H1 (cell line): ENCODE measurements at regions not wholly inside any gene's neighbourhood (a gene's known extent, or its start where the extent isn't known, plus 50 kb on each side); places are given as distances from the start of the nearest gene placed in this dataset.

Experiments
- CTCF ChIA-PET: fragments of 300-600 bp; sonication (Branson Sonifier 250); formaldehyde crosslinking; loops from one replicate; lab custom pipeline; 2021; ENCODE audit not compliant: partially characterized antibody; lab: Charles Lee
- POLR2A ChIA-PET: fragments of 300-600 bp; sonication (Branson Sonifier 250); formaldehyde crosslinking; loops from one replicate; lab custom pipeline; 2021; ENCODE audit warnings: inconsistent platforms; ENCODE audit not compliant: partially characterized antibody; lab: Charles Lee
- DNase-seq, 2 experiments: peaks; one replicate each; pipeline versions ENCODE4 v3.0.0 to v3.0.0-alpha.2; 2010 to 2022; ENCODE audit warnings: low spot score in 2 of 2, low read depth in 1 of 2, mixed read lengths in 1 of 2
- FAIRE-seq: peaks from 2 replicates; lab custom pipeline; 2011; peaks lifted over from hg19 to GRCh38; lab: Jason Lieb, UNC
- H2AFZ ChIP-seq: 2 replicates; pipeline ENCODE4 v1.8.1; 2012; ENCODE audit warnings: low read length, inconsistent platforms
- H2AK5ac ChIP-seq: 2 replicates; pipeline ENCODE4 v1.6.1; 2013; ENCODE audit warnings: low read depth, low read length
- H2BK120ac ChIP-seq: replicated peaks from 2 replicates; pipeline ENCODE3; 2013; ENCODE audit warnings: low read depth, low read length, inconsistent platforms
- H2BK12ac ChIP-seq: 2 replicates; pipeline ENCODE4 v1.6.1; 2013; ENCODE audit warnings: low read depth, low read length
- H2BK15ac ChIP-seq: 2 replicates; pipeline ENCODE4 v1.6.1; 2013; ENCODE audit warnings: low read length
- H2BK20ac ChIP-seq: 2 replicates; pipeline ENCODE4 v1.6.1; 2013; ENCODE audit warnings: low read length
- H2BK5ac ChIP-seq: 2 replicates; pipeline ENCODE4 v1.6.1; 2013; ENCODE audit warnings: low read depth, low read length
- H3K14ac ChIP-seq: 2 replicates; pipeline ENCODE4 v1.6.1; 2013; ENCODE audit warnings: inconsistent platforms; ENCODE audit not compliant: insufficient read length
- H3K18ac ChIP-seq: 2 replicates; pipeline ENCODE4 v1.6.1; 2013; ENCODE audit warnings: low read length; ENCODE audit errors: extremely low read depth
- H3K23ac ChIP-seq: 2 replicates; pipeline ENCODE4 v1.6.1; 2013; ENCODE audit warnings: inconsistent platforms; ENCODE audit not compliant: insufficient read length
- H3K23me2 ChIP-seq: 2 replicates; pipeline ENCODE4 v1.6.1; 2013; ENCODE audit warnings: low read depth, low read length
- H3K27ac ChIP-seq: 2 replicates; pipeline ENCODE4 v1.6.1; 2011; ENCODE audit warnings: low read depth, low read length, inconsistent platforms
- H3K27me3 ChIP-seq, 4 experiments: replicated peaks in 1 of 4; 1 replicate in 1 of 4; 2 replicates in 3 of 4; pipeline versions ENCODE4 v1.6.1 to v1.8.1; 2011 to 2013; ENCODE audit warnings: low read length in 3 of 4, mild to moderate bottlenecking in 3 of 4, inconsistent platforms in 2 of 4, mixed read lengths in 2 of 4, moderate library complexity in 1 of 4; ENCODE audit not compliant: control insufficient read depth in 3 of 4, insufficient read depth in 3 of 4; ENCODE audit errors: extremely low read depth in 1 of 4
- H3K36me3 ChIP-seq, 4 experiments: 2 replicates each; pipeline versions ENCODE4 v1.6.1 to v1.8.1; 2011 to 2013; ENCODE audit warnings: mild to moderate bottlenecking in 4 of 4, low read length in 3 of 4, moderate library complexity in 2 of 4, control low read depth in 1 of 4, inconsistent platforms in 1 of 4; ENCODE audit not compliant: insufficient read depth in 4 of 4, control insufficient read depth in 2 of 4
- H3K4ac ChIP-seq: replicated peaks from 2 replicates; pipeline ENCODE3; 2013; ENCODE audit warnings: low read length, low read depth, mixed read lengths, inconsistent platforms; ENCODE audit not compliant: insufficient read length
- H3K4me1 ChIP-seq, 4 experiments: replicated peaks in 1 of 4; 1 replicate in 1 of 4; 2 replicates in 3 of 4; pipeline versions ENCODE4 v1.6.1 to v1.8.1; 2011 to 2013; ENCODE audit warnings: low read length in 3 of 4, inconsistent platforms in 2 of 4, mixed read lengths in 1 of 4; ENCODE audit not compliant: insufficient read depth in 4 of 4, control insufficient read depth in 3 of 4
- H3K4me2 ChIP-seq, 2 experiments: 2 replicates each; pipeline versions ENCODE4 v1.6.1 to v1.8.1; 2011 to 2013; ENCODE audit warnings: low read depth in 2 of 2, low read length in 2 of 2, control low read depth in 1 of 2, inconsistent platforms in 1 of 2, mild to moderate bottlenecking in 1 of 2; ENCODE audit not compliant: insufficient read depth in 1 of 2
- H3K4me3 ChIP-seq, 4 experiments: fragments of 200-600, 300-600 bp in 1 of 4; sonication (generic), shearing (Covaris generic), sonication (Bioruptor Twin) in 1 of 4; 2 replicates each; pipeline versions ENCODE4 v1.5.1 to v1.8.1; 2011 to 2016; ENCODE audit warnings: low read length in 4 of 4, low read depth in 3 of 4, control low read depth in 2 of 4, inconsistent platforms in 2 of 4, mild to moderate bottlenecking in 2 of 4, mixed read lengths in 1 of 4, moderate library complexity in 1 of 4; ENCODE audit not compliant: insufficient read depth in 2 of 4; ENCODE audit errors: extremely low read depth in 1 of 4
- H3K56ac ChIP-seq: replicated peaks from 2 replicates; pipeline ENCODE3; 2013; ENCODE audit warnings: low read depth, mild to moderate bottlenecking, mixed read lengths, low read length, inconsistent platforms; ENCODE audit not compliant: insufficient read length
- H3K79me1 ChIP-seq: 2 replicates; pipeline ENCODE4 v1.6.1; 2013; ENCODE audit warnings: low read depth, low read length, control low read depth
- H3K79me2 ChIP-seq, 2 experiments: 2 replicates each; pipeline versions ENCODE4 v1.6.1 to v1.8.1; 2012 to 2013; ENCODE audit warnings: low read length in 2 of 2, mild to moderate bottlenecking in 2 of 2, inconsistent platforms in 1 of 2; ENCODE audit not compliant: insufficient read depth in 2 of 2, control insufficient read depth in 1 of 2
- H3K9ac ChIP-seq, 4 experiments: replicated peaks in 1 of 4; 1 replicate in 1 of 4; 2 replicates in 3 of 4; pipeline versions ENCODE4 v1.6.1 to v1.8.1; 2011 to 2013; ENCODE audit warnings: low read depth in 3 of 4, low read length in 3 of 4, control low read depth in 2 of 4, mild to moderate bottlenecking in 2 of 4, moderate library complexity in 2 of 4, inconsistent platforms in 1 of 4; ENCODE audit errors: extremely low read depth in 1 of 4
- H3K9me3 ChIP-seq, 2 experiments: 2 replicates each; pipeline versions ENCODE4 v1.6.1 to v1.8.1; 2012 to 2013; ENCODE audit warnings: mild to moderate bottlenecking in 2 of 2, moderate library complexity in 2 of 2, control low read depth in 1 of 2, inconsistent platforms in 1 of 2, low read depth in 1 of 2, low read length in 1 of 2, mixed read lengths in 1 of 2; ENCODE audit not compliant: insufficient read depth in 2 of 2
- H4K20me1 ChIP-seq, 2 experiments: replicated peaks in 1 of 2; 2 replicates each; pipeline versions ENCODE3 to v1.8.1; 2011 to 2013; ENCODE audit warnings: inconsistent platforms in 2 of 2, low read length in 2 of 2, mild to moderate bottlenecking in 1 of 2; ENCODE audit not compliant: insufficient read depth in 2 of 2, control insufficient read depth in 1 of 2
- H4K5ac ChIP-seq: 2 replicates; pipeline ENCODE4 v1.6.1; 2013; ENCODE audit warnings: low read length, low read depth, mixed read lengths, inconsistent platforms; ENCODE audit not compliant: insufficient read length
- H4K8ac ChIP-seq: 2 replicates; pipeline ENCODE4 v1.8.0; 2013; ENCODE audit warnings: mild to moderate bottlenecking, moderate library complexity, low read length, inconsistent platforms; ENCODE audit not compliant: insufficient read depth; ENCODE audit errors: extremely low read depth
- H4K91ac ChIP-seq: replicated peaks from 2 replicates; pipeline ENCODE3; 2013; ENCODE audit warnings: low read length, mixed read lengths, inconsistent platforms; ENCODE audit not compliant: insufficient read length
- ASH2L ChIP-seq: fragments of 200-600, 300-600 bp; sonication (generic); IDR thresholded peaks from one replicate; pipeline ENCODE4 v1.7.1; 2017; ENCODE audit warnings: low read length
- BRCA1 ChIP-seq: IDR thresholded peaks from 2 replicates; pipeline ENCODE4 v1.6.1; 2012; ENCODE audit warnings: low read depth, low read length, improper control_type of control experiment
- CBX5 ChIP-seq: fragments of 300-800, 300-1000 bp; sonication (generic); IDR thresholded peaks from 2 replicates; pipeline ENCODE4 v1.7.1; 2016; ENCODE audit warnings: antibody characterized with exemption, low read length, low read depth
- CEBPB ChIP-seq: IDR thresholded peaks from 2 replicates; pipeline ENCODE4 v1.6.1; 2012; ENCODE audit warnings: low read depth, low read length
- CHD1 ChIP-seq: IDR thresholded peaks from 2 replicates; pipeline ENCODE4 v1.6.1; 2012; ENCODE audit warnings: low read depth, low read length, improper control_type of control experiment
- CHD2 ChIP-seq: IDR thresholded peaks from 2 replicates; pipeline ENCODE4 v1.6.1; 2012; ENCODE audit warnings: low read length, improper control_type of control experiment
- E2F6 ChIP-seq: IDR thresholded peaks from 2 replicates; pipeline ENCODE4 v1.6.1; 2012; ENCODE audit warnings: inconsistent platforms
- EP300 ChIP-seq, 2 experiments: IDR thresholded peaks; 1 replicate in 1 of 2; 2 replicates in 1 of 2; pipeline ENCODE4 v1.6.1; 2011 to 2012; ENCODE audit warnings: low read depth in 2 of 2, low read length in 2 of 2, mild to moderate bottlenecking in 2 of 2, borderline replicate concordance in 1 of 2, inconsistent platforms in 1 of 2, moderate library complexity in 1 of 2
- HDAC6 ChIP-seq: IDR thresholded peaks from one replicate; pipeline ENCODE4 v1.7.1; 2012; ENCODE audit warnings: low read depth, mild to moderate bottlenecking, inconsistent platforms, low read length, moderate library complexity
- POLR2A ChIP-seq, 2 experiments: IDR thresholded peaks; 1 replicate in 1 of 2; 2 replicates in 1 of 2; pipeline ENCODE4 v1.6.1; 2011; ENCODE audit warnings: low read depth in 2 of 2, low read length in 2 of 2, mild to moderate bottlenecking in 2 of 2; ENCODE audit errors: control extremely low read depth in 1 of 2
- POU5F1 ChIP-seq: IDR thresholded peaks from 2 replicates; pipeline ENCODE4 v1.6.1; 2011; ENCODE audit warnings: low read depth, mild to moderate bottlenecking, low read length, moderate library complexity
- RXRA ChIP-seq: IDR thresholded peaks from 2 replicates; pipeline ENCODE4 v1.6.1; 2011; ENCODE audit warnings: low read depth, mild to moderate bottlenecking, low read length, moderate library complexity; ENCODE audit not compliant: insufficient read depth
- SP1 ChIP-seq: IDR thresholded peaks from 2 replicates; pipeline ENCODE4 v1.6.1; 2011; ENCODE audit warnings: low read depth, low read length
- SP4 ChIP-seq: IDR thresholded peaks from 2 replicates; pipeline ENCODE4 v1.6.1; 2012; ENCODE audit warnings: low read length, inconsistent platforms
- ZNF274 ChIP-seq: IDR thresholded peaks from 2 replicates; pipeline ENCODE4 v1.7.0; 2012; ENCODE audit warnings: low read length, borderline replicate concordance; ENCODE audit errors: extremely low read depth
- TF ChIP-seq, protein P1 (sequence below): IDR thresholded peaks from 2 replicates; pipeline ENCODE4 v1.6.1; 2012; ENCODE audit warnings: low read length, inconsistent platforms

- no peak overlapping the region for H3K9ac ChIP-seq
- TF ChIP-seq HDAC6: no peak
- TF ChIP-seq ASH2L: no peak
- TF ChIP-seq, protein P1, sequence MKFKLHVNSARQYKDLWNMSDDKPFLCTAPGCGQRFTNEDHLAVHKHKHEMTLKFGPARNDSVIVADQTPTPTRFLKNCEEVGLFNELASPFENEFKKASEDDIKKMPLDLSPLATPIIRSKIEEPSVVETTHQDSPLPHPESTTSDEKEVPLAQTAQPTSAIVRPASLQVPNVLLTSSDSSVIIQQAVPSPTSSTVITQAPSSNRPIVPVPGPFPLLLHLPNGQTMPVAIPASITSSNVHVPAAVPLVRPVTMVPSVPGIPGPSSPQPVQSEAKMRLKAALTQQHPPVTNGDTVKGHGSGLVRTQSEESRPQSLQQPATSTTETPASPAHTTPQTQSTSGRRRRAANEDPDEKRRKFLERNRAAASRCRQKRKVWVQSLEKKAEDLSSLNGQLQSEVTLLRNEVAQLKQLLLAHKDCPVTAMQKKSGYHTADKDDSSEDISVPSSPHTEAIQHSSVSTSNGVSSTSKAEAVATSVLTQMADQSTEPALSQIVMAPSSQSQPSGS: no peak
- TF ChIP-seq SP1: no peak
- no peak for TF ChIP-seq E2F6
- no peak for TF ChIP-seq CHD2
- no peak for TF ChIP-seq RXRA
- no peak for TF ChIP-seq CEBPB
- no peak for TF ChIP-seq BRCA1
- no peak for TF ChIP-seq POU5F1
- TF ChIP-seq POLR2A (IDR thresholded peaks at IDR 0.05; ENCODE audit: control extremely low read depth in 1 of 2, low read depth in 2 of 2, low read length in 2 of 2): no peak
- no peak for TF ChIP-seq ZNF274
- no peak for TF ChIP-seq SP4
- no peak for TF ChIP-seq CBX5
- TF ChIP-seq EP300 (IDR thresholded peaks at IDR 0.05; ENCODE audit: borderline replicate concordance in 1 of 2, low read depth in 2 of 2, low read length in 2 of 2): no peak
- no peak for TF ChIP-seq CHD1
Measured at GRCh38 chr4:89365375-89365774, 57.8 kb upstream of the GPRIN3 start.

More at GRCh38 chr4:89365375-89365774, 57.8 kb upstream of the GPRIN3 start:
- CTCF ChIA-PET: no interaction called here
- no peak overlapping the region for H3K14ac ChIP-seq
- DNase-seq (no peak), FAIRE-seq (no peak)
- H4K8ac ChIP-seq: no peak overlapping the region
- no peak overlapping the region for H3K56ac ChIP-seq
- H4K20me1 ChIP-seq: no peaks in the 10 kb centered on the region
- no peaks in the 10 kb centered on the region for H3K79me1 ChIP-seq
- no peak overlapping the region for H2BK12ac ChIP-seq
- POLR2A ChIA-PET: no interaction called here
- H2AK5ac ChIP-seq: no peak overlapping the region
- H2BK15ac ChIP-seq: no peak overlapping the region
- H3K23me2 ChIP-seq: no peaks in the 10 kb centered on the region
- H2BK20ac ChIP-seq: no peak overlapping the region
- no peaks in the 10 kb centered on the region for H3K4me1 ChIP-seq
- no peaks in the 10 kb centered on the region for H3K36me3 ChIP-seq
- no peak overlapping the region for H3K18ac ChIP-seq
- H4K91ac ChIP-seq: no peak overlapping the region
- no peak overlapping the region for H3K27ac ChIP-seq
- no peak overlapping the region for H2AFZ ChIP-seq
- no peak overlapping the region for H2BK5ac ChIP-seq
- H3K27me3 ChIP-seq: no peaks in the 10 kb centered on the region
- H2BK120ac ChIP-seq: no peak overlapping the region
- H4K5ac ChIP-seq: no peak overlapping the region
- no peak overlapping the region for H3K4me2 ChIP-seq
- no peak overlapping the region for H3K4ac ChIP-seq
- H3K9me3 ChIP-seq: no peaks in the 10 kb centered on the region
- no peak overlapping the region for H3K23ac ChIP-seq
- no peaks in the 10 kb centered on the region for H3K79me2 ChIP-seq
- H3K4me3 ChIP-seq: no peak overlapping the region
